Panc1 (cell line): ENCODE measurements at regions not wholly inside any gene's neighbourhood (a gene's known extent, or its start where the extent isn't known, plus 50 kb on each side); places are given as distances from the start of the nearest gene placed in this dataset.

Experiments
- ATAC-seq: fragments of 200-7000 bp; cut with Tn5 transposase; 2 replicates; pipeline ENCODE4 v1.9.1; 2020; ENCODE audit warnings: mild to moderate bottlenecking, moderate library complexity
- BruUV-seq: library from RNA; stranded (reverse); fragments of 400-500 nt; replicated peaks from 2 replicates; lab custom pipeline; 2021; lab: Mats Ljungman, UMichigan
- CTCF ChIA-PET: fragments of 300-600 bp; sonication (Branson Sonifier 250); formaldehyde crosslinking; loops from one replicate; lab custom pipeline; 2022; ENCODE audit warnings: antibody characterized with exemption; lab: Charles Lee
- POLR2A ChIA-PET: fragments of 300-600 bp; sonication (Branson Sonifier 250); formaldehyde crosslinking; loops from one replicate; lab custom pipeline; 2022; ENCODE audit warnings: antibody characterized with exemption; lab: Charles Lee
- DNase-seq: peaks from one replicate; pipeline ENCODE4 v3.0.0-alpha.2; 2010; ENCODE audit warnings: low read depth, low spot score
- H3K27ac ChIP-seq: 2 replicates; pipeline ENCODE4 v1.5.1; 2011; ENCODE audit warnings: mild to moderate bottlenecking, low read length, inconsistent platforms
- H3K27me3 ChIP-seq: fragments of 200-500 bp; sonication (Bioruptor generic); 2 replicates; pipeline ENCODE4 v1.6.0; 2014; ENCODE audit warnings: low read length, inconsistent platforms; ENCODE audit not compliant: control insufficient read depth, insufficient read depth
- H3K36me3 ChIP-seq: fragments of 200-500 bp; sonication (Bioruptor generic); 2 replicates; pipeline ENCODE4 v1.5.1; 2014; ENCODE audit warnings: inconsistent platforms, mild to moderate bottlenecking, low read length, moderate library complexity; ENCODE audit not compliant: control insufficient read depth, insufficient read depth
- H3K4me1 ChIP-seq: 2 replicates; pipeline ENCODE4 v1.5.1; 2011; ENCODE audit warnings: inconsistent platforms, mild to moderate bottlenecking, low read length, moderate library complexity; ENCODE audit not compliant: control insufficient read depth, insufficient read depth
- H3K4me3 ChIP-seq, 2 experiments: 2 replicates each; pipeline ENCODE4 v1.5.1; 2011 to 2012; ENCODE audit warnings: low read depth in 2 of 2, low read length in 2 of 2, mild to moderate bottlenecking in 2 of 2, inconsistent platforms in 1 of 2, moderate library complexity in 1 of 2
- H3K9me3 ChIP-seq: fragments of 200-500 bp; sonication (Bioruptor generic); 2 replicates; pipeline ENCODE4 v1.5.1; 2014; ENCODE audit warnings: low read depth, mild to moderate bottlenecking, inconsistent platforms, low read length, moderate library complexity; ENCODE audit not compliant: control insufficient read depth, insufficient read depth
- POLR2AphosphoS5 ChIP-seq: IDR thresholded peaks from 2 replicates; pipeline ENCODE4 v1.6.1; 2012; ENCODE audit warnings: mild to moderate bottlenecking, low read depth, low read length, moderate library complexity
- REST ChIP-seq, 2 experiments: IDR thresholded peaks; 2 replicates each; pipeline ENCODE4 v1.6.1; 2011 to 2012; ENCODE audit warnings: low read depth in 2 of 2, control low read depth in 1 of 2, low read length in 1 of 2, mild to moderate bottlenecking in 1 of 2, moderate library complexity in 1 of 2; ENCODE audit not compliant: insufficient read depth in 1 of 2
- SIN3A ChIP-seq: IDR thresholded peaks from 2 replicates; pipeline ENCODE4 v1.6.1; 2012; ENCODE audit warnings: low read depth, mild to moderate bottlenecking, low read length, moderate library complexity, borderline replicate concordance; ENCODE audit not compliant: insufficient read depth
- TCF7L2 ChIP-seq: IDR thresholded peaks from 2 replicates; pipeline ENCODE4 v1.6.1; 2011; ENCODE audit warnings: mild to moderate bottlenecking, low read depth, low read length, inconsistent platforms
- in situ Hi-C: cut with HindIII; loops from 2 replicates; pipeline ENCODE4 v1.10.0; 2016; ENCODE audit warnings: low sequenced_read_pairs, low pct_unique_long_range_greater_than_20kb
- intact Hi-C: fragments of 100-400 bp; cut with micrococcal nuclease; formaldehyde crosslinking; loops from one replicate; pipeline ENCODE4 v1.10.0; 2022; ENCODE audit not compliant: unreplicated experiment
- TF ChIP-seq, protein P1 (sequence below): fragments of 450-650 bp; IDR thresholded peaks from 2 replicates; pipeline ENCODE4 v1.5.1; 2017; ENCODE audit warnings: mild to moderate bottlenecking

GRCh38 chr5:15322421-15322820, 177.6 kb upstream of the FBXL7 start:
- no peaks in the 10 kb centered on the region for H3K27me3 ChIP-seq
- in situ Hi-C loops (no loop called here), intact Hi-C loops (no loop called here)
- ATAC-seq (no peak), DNase-seq (no peak)
- no TSS peak for BruUV-seq
- no peak for TF ChIP-seq REST (IDR thresholded peaks at IDR 0.05; ENCODE audit: insufficient read depth in 1 of 2, low read depth in 2 of 2, low read length in 1 of 2)
- TF ChIP-seq, protein P1, sequence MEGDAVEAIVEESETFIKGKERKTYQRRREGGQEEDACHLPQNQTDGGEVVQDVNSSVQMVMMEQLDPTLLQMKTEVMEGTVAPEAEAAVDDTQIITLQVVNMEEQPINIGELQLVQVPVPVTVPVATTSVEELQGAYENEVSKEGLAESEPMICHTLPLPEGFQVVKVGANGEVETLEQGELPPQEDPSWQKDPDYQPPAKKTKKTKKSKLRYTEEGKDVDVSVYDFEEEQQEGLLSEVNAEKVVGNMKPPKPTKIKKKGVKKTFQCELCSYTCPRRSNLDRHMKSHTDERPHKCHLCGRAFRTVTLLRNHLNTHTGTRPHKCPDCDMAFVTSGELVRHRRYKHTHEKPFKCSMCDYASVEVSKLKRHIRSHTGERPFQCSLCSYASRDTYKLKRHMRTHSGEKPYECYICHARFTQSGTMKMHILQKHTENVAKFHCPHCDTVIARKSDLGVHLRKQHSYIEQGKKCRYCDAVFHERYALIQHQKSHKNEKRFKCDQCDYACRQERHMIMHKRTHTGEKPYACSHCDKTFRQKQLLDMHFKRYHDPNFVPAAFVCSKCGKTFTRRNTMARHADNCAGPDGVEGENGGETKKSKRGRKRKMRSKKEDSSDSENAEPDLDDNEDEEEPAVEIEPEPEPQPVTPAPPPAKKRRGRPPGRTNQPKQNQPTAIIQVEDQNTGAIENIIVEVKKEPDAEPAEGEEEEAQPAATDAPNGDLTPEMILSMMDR: no peak
- TF ChIP-seq POLR2AphosphoS5: no peak
- TF ChIP-seq TCF7L2: no peak
- no peak for TF ChIP-seq SIN3A
- no peak overlapping the region for H3K4me3 ChIP-seq
- H3K9me3 ChIP-seq: peaks cover 2% of the 10 kb centered on the region; the same call in 1 of the 2 replicates
- H3K36me3 ChIP-seq: no peaks in the 10 kb centered on the region
- H3K4me1 ChIP-seq: no peaks in the 10 kb centered on the region
- CTCF ChIA-PET: no interaction called here
- H3K27ac ChIP-seq: no peak overlapping the region
- POLR2A ChIA-PET: no interaction called here

DNA sequence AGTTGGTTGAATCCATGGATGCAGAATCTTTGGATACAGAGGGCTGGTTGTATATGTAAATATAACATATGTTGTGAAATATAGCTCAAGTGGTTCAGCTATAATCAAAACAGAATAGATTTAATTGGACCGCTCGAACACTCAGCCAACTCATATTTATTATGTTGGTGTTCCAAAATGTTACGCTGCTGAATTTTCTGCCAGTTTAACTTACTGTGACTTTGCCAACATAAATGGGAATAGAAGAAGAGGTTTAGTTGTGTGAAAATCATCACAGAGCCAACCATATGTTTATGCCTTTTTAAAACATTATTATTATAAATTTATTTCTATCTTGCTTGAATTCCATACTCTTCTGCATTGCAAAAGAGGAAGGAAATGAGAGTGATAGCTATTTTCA, 178.2 kb upstream of the FBXL7 start:
- DNase-seq: no peak
- no peak for ATAC-seq
- ChIA-PET POLR2A (interaction anchor here (0.6 kb wide), 1 partner anchor 21 kb away, joined by 3 read pairs; no protein-coding TSS in a partner anchor), CTCF (no interaction called here)
- H3K27me3 ChIP-seq: no peaks in the 10 kb centered on the region
- H3K36me3 ChIP-seq: no peaks in the 10 kb centered on the region
- no peak for TF ChIP-seq SIN3A
- TF ChIP-seq REST (IDR thresholded peaks at IDR 0.05; ENCODE audit: insufficient read depth in 1 of 2, low read depth in 2 of 2, low read length in 1 of 2): no peak
- TF ChIP-seq TCF7L2: no peak
- TF ChIP-seq POLR2AphosphoS5: no peak
- TF ChIP-seq, protein P1: no peak
- intact Hi-C loops: no loop called here
- BruUV-seq: no TSS peak
- peaks cover 2% of the 10 kb centered on the region; the same call in 1 of the 2 replicates for H3K9me3 ChIP-seq
- in situ Hi-C loops: no loop called here
- no peak overlapping the region for H3K4me3 ChIP-seq
- no peak overlapping the region for H3K27ac ChIP-seq
- no peaks in the 10 kb centered on the region for H3K4me1 ChIP-seq
